ENCODE measurements at regions not wholly inside any gene's neighbourhood (a gene's known extent, or its start where the extent isn't known, plus 50 kb on each side); places are given as distances from the start of the nearest gene placed in this dataset.

GRCh38 chr2:403682-404081 is 115.8 kb upstream of the ALKAL2 start:
- Histone ChIP-seq H3K27ac (ENCODE audit: control insufficient read depth, insufficient read depth) (no peak overlapping the region), H3K79me2 (ENCODE audit: control insufficient read depth, insufficient read depth, low read length) (no peaks in the 10 kb centered on the region), H2AFZ (ENCODE audit: control insufficient read depth, low read depth, low read length) (no peak overlapping the region), H3K4me2 (ENCODE audit: control insufficient read depth, insufficient read depth) (no peak overlapping the region), H3K9me3 (replicated peaks; ENCODE audit: control insufficient read depth, insufficient read depth, low read length) (no peaks in the 10 kb centered on the region; the same call in 2 of the 3 replicates), H3K9ac (ENCODE audit: control insufficient read depth, insufficient read depth, low read length) (no peak overlapping the region), H3K4me3 (no peak overlapping the region), H3K27me3 (replicated peaks in 1 of 2; ENCODE audit: control insufficient read depth in 2 of 2, insufficient read depth in 2 of 2, low read length in 1 of 2) (no peaks in the 10 kb centered on the region), H3K4me1 (ENCODE audit: control insufficient read depth, insufficient read depth, low read length) (no peaks in the 10 kb centered on the region), H3K36me3 (ENCODE audit: control insufficient read depth in 2 of 2, insufficient read depth in 2 of 2, low read length in 1 of 2) (no peaks in the 10 kb centered on the region), H4K20me1 (ENCODE audit: control insufficient read depth, insufficient read depth) (no peaks in the 10 kb centered on the region)
- intact Hi-C loops (cut with micrococcal nuclease; ENCODE audit: unreplicated experiment) = no loop called here
- ChIA-PET RAD21 (ENCODE audit: unreplicated experiment) (no interaction called here), CTCF (no interaction called here), SMC1A (ENCODE audit: uncharacterized antibody, unreplicated experiment) (no interaction called here), POLR2A (no interaction called here)
- TF ChIP-seq MTA3 (IDR thresholded peaks at IDR 0.05; ENCODE audit: borderline replicate concordance, low read length) (no peak), KDM1A (IDR thresholded peaks at IDR 0.05; ENCODE audit: borderline replicate concordance) (no peak), BCL3 (IDR thresholded peaks at IDR 0.05; ENCODE audit: borderline replicate concordance, insufficient read depth, low read depth, low read length, poor library complexity, severe bottlenecking) (no peak)
- ATAC-seq (no peak), FAIRE-seq (no peak), DNase-seq (ENCODE audit: low read depth, low spot score) (no peak)
- in situ Hi-C loops (cut with MboI) = no loop called here
- BruUV-seq (replicated peaks) = no TSS peak

GRCh38 chr2:402721-403120 is 114.8 kb upstream of the ALKAL2 start:
- Histone ChIP-seq H2AFZ (ENCODE audit: control insufficient read depth, low read depth, low read length) (no peak overlapping the region), H3K4me3 (no peak overlapping the region), H3K36me3 (ENCODE audit: control insufficient read depth in 2 of 2, insufficient read depth in 2 of 2, low read length in 1 of 2) (no peaks in the 10 kb centered on the region), H4K20me1 (ENCODE audit: control insufficient read depth, insufficient read depth) (no peaks in the 10 kb centered on the region), H3K79me2 (ENCODE audit: control insufficient read depth, insufficient read depth, low read length) (no peaks in the 10 kb centered on the region), H3K9me3 (replicated peaks; ENCODE audit: control insufficient read depth, insufficient read depth, low read length) (no peaks in the 10 kb centered on the region; the same call in 2 of the 3 replicates), H3K9ac (ENCODE audit: control insufficient read depth, insufficient read depth, low read length) (no peak overlapping the region), H3K4me2 (ENCODE audit: control insufficient read depth, insufficient read depth) (no peak overlapping the region), H3K27ac (ENCODE audit: control insufficient read depth, insufficient read depth) (no peak overlapping the region), H3K4me1 (ENCODE audit: control insufficient read depth, insufficient read depth, low read length) (no peaks in the 10 kb centered on the region), H3K27me3 (replicated peaks in 1 of 2; ENCODE audit: control insufficient read depth in 2 of 2, insufficient read depth in 2 of 2, low read length in 1 of 2) (no peaks in the 10 kb centered on the region)
- CTCF ChIA-PET = no interaction called here
- intact Hi-C loops (cut with micrococcal nuclease; ENCODE audit: unreplicated experiment) = no loop called here
- ATAC-seq (no peak), FAIRE-seq (no peak), DNase-seq (ENCODE audit: low read depth, low spot score) (no peak)
- TF ChIP-seq ATF7 (IDR thresholded peaks at IDR 0.05; ENCODE audit: low read depth) (no peak), SREBF2 (IDR thresholded peaks at IDR 0.05; ENCODE audit: low read length) (no peak), JUNB (IDR thresholded peaks at IDR 0.05) (no peak), JUND (IDR thresholded peaks at IDR 0.05; ENCODE audit: low read depth, low read length) (no peak), CHD1 (IDR thresholded peaks at IDR 0.05; ENCODE audit: low read depth, low read length) (no peak), POLR2A (IDR thresholded peaks at IDR 0.05; ENCODE audit: low read depth, low read length) (no peak)
- SMC1A ChIA-PET (ENCODE audit: uncharacterized antibody, unreplicated experiment) = no interaction called here
- POLR2A ChIA-PET = no interaction called here
- in situ Hi-C loops (cut with MboI) = no loop called here
- RAD21 ChIA-PET (ENCODE audit: unreplicated experiment) = no interaction called here
- WGBS (ENCODE audit: insufficient coverage, insufficient replicate concordance, low lambda C conversion rate, missing lambda C conversion rate) = 0% methylated on average over 3 of the region's 3 CpGs
- no TSS peak for BruUV-seq (replicated peaks)

Data from GM12878 (cell line).